Testis (tissue), 2 donors: ENCODE measurements at regions not wholly inside any gene's neighbourhood (a gene's known extent, or its start where the extent isn't known, plus 50 kb on each side); places are given as distances from the start of the nearest gene placed in this dataset.

Source experiments
- POLR2A ChIP-seq: fragments of 450-650 bp; IDR thresholded peaks from one replicate; pipeline ENCODE4 v1.6.1; 2017; ENCODE audit warnings: antibody characterized with exemption, mild to moderate bottlenecking, moderate library complexity
- TF ChIP-seq, protein P1 (sequence below), 3 experiments: fragments of 450-650 bp in 2 of 3; fragments of 200-600 bp in 1 of 3; sonication (generic) in 1 of 3; IDR thresholded peaks; one replicate each; pipeline ENCODE4 v1.5.1; 2016 to 2019; ENCODE audit warnings: antibody characterized with exemption in 3 of 3, mild to moderate bottlenecking in 2 of 3, moderate library complexity in 1 of 3

DNA sequence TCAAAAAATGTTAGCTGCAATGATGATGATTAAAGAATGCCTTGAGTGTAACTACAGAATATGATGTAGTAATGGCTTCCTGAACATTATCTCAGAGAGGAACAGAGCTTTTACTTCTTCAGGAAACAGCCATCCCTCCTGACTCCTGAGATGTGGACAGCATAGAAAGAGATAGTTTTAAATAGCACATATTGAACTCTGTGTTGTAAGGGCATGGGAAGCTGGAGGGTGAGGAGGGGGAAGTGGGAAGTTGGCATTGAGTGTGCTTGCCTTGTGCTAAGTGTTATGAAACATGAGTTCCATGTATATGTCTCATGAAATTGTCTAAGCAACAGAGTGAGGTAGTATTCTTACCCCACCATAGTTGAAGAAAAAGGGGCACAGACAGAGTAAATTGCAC is 161.5 kb upstream of the SLC28A3 start:
- no peak for TF ChIP-seq POLR2A
- TF ChIP-seq, protein P1, sequence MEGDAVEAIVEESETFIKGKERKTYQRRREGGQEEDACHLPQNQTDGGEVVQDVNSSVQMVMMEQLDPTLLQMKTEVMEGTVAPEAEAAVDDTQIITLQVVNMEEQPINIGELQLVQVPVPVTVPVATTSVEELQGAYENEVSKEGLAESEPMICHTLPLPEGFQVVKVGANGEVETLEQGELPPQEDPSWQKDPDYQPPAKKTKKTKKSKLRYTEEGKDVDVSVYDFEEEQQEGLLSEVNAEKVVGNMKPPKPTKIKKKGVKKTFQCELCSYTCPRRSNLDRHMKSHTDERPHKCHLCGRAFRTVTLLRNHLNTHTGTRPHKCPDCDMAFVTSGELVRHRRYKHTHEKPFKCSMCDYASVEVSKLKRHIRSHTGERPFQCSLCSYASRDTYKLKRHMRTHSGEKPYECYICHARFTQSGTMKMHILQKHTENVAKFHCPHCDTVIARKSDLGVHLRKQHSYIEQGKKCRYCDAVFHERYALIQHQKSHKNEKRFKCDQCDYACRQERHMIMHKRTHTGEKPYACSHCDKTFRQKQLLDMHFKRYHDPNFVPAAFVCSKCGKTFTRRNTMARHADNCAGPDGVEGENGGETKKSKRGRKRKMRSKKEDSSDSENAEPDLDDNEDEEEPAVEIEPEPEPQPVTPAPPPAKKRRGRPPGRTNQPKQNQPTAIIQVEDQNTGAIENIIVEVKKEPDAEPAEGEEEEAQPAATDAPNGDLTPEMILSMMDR (IDR thresholded peaks at IDR 0.05), result no peak
